ENCODE measurements at regions not wholly inside any gene's neighbourhood (a gene's known extent, or its start where the extent isn't known, plus 50 kb on each side); places are given as distances from the start of the nearest gene placed in this dataset.

DNA sequence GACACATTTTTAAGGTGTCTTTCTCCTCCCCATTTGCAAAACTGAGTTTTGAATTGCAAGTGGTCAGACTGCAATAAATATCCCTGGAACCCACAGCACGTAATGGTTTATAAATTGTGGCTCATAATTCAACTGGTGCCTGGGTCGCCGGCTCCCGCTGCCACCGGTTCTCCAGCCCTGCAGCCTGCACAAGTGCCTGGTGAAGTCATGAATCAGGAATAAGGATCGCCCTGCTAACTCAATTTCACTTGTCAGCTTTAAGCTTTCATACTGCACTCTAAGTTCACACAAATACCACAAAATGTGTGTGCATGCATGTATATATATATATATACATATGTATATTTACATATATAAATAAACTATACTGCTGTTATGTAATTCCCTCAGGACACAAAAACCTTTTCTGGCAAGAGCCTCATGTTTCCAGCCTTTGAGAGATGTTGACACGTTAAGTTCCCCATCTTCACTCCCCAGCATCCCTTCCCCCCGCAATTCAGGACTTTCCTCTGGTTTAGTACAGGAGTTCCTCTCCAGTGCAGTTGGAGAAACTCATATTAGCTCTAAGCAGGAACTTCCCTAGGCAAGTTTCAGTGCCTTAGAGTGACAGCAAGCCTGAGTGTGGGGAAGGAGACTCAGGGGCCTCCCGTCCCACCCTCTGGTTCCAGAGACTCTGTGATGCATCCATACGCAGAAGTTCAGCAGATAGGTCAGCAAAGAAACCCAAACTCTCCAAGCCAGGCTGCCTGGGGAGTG, 129.2 kb upstream of the UNC5B start:
- DNase-seq, result no peak
- WGBS, 3 donors, result 76 to 84% (median 80%) methylated on average over 10 of the region's 10 CpGs
- Histone ChIP-seq H3K4me1 (ENCODE audit: control insufficient read depth in 3 of 3, insufficient read depth in 2 of 3, low read depth in 1 of 3, low read length in 2 of 3) (no peaks in the 10 kb centered on the region), H3K4me3 (ENCODE audit: low read depth in 1 of 3, low read length in 3 of 3) (no peak overlapping the region), H3K9me3 (ENCODE audit: control insufficient read depth in 2 of 2, insufficient read depth in 1 of 2, low read depth in 1 of 2, low read length in 1 of 2) (no peaks in the 10 kb centered on the region), H3K27ac (ENCODE audit: low read depth in 1 of 3, low read length in 2 of 3) (no peak overlapping the region), H3K36me3 (ENCODE audit: control insufficient read depth in 3 of 3, insufficient read depth in 2 of 3, low read depth in 1 of 3, low read length in 3 of 3) (no peaks in the 10 kb centered on the region), H3K27me3 (ENCODE audit: control insufficient read depth in 3 of 3, insufficient read depth in 3 of 3, low read length in 3 of 3) (peaks cover 0 to 3% (median 0%) of the 10 kb centered on the region in 3 donors)
- FAIRE-seq, result no peak

DNA sequence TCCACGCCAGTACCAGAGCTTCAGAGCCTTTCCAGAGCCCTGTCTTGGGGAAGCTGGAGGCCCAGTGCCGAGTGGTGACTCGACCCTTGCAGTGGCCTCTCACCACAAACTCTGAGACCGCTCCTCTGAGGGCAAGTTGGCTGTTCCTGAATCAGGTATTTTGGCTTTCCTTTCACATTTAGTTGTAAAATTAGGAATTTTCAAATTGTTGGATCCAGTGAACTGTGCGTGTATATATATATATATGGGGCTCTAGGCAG, 128.7 kb upstream of the UNC5B start:
- H3K9me3 ChIP-seq (ENCODE audit: control insufficient read depth in 2 of 2, insufficient read depth in 1 of 2, low read depth in 1 of 2, low read length in 1 of 2), result no peaks in the 10 kb centered on the region
- DNase-seq (no peak), FAIRE-seq (no peak)
- H3K36me3 ChIP-seq (ENCODE audit: control insufficient read depth in 3 of 3, insufficient read depth in 2 of 3, low read depth in 1 of 3, low read length in 3 of 3), result no peaks in the 10 kb centered on the region
- H3K27ac ChIP-seq (ENCODE audit: low read depth in 1 of 3, low read length in 2 of 3), result no peak overlapping the region
- no peaks in the 10 kb centered on the region for H3K4me1 ChIP-seq (ENCODE audit: control insufficient read depth in 3 of 3, insufficient read depth in 2 of 3, low read depth in 1 of 3, low read length in 2 of 3)
- H3K27me3 ChIP-seq (ENCODE audit: control insufficient read depth in 3 of 3, insufficient read depth in 3 of 3, low read length in 3 of 3), result peaks cover 0 to 3% (median 0%) of the 10 kb centered on the region in 3 donors
- WGBS, 3 donors, result 57 to 67% (median 64%) methylated on average over 5 of the region's 5 CpGs
- no peak overlapping the region for H3K4me3 ChIP-seq (ENCODE audit: low read depth in 1 of 3, low read length in 3 of 3)

DNA sequence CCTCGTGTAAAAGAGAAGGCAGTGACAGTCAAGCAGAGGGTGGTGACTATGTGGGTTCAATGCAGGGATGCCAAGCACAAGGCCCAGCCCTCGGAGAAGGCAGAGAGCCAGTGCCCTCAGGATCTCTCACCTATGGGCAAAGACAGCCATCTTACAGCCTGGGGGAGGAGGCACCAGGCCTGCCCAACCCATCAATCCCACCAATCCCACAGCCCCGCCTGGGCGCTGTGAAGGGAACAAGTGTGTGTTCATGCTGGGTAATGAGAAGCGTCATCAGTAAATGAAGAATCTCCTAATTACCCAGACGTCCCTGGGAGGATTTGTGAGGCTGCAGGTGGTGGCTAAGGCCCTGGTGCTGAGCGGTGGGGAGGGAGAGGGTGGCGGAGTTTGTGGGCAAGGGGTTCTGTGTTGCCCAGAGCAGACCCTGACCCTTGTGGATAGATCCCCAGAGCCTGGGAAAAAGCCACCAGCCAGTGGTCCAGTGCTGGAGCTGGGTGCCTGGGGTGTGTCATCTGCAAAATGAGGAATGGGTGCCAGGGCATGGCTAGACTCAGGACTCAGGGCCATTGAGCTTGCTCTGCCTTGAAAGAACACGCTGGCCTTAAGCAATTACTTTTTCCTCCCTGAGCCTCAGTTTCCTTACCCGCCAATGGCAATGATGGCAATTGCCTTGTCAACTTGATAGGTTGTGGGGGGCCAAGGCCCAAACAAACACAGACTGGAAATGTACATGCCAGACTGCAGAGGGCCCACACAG, 128.1 kb upstream of the UNC5B start:
- no peak for FAIRE-seq
- no peaks in the 10 kb centered on the region for H3K36me3 ChIP-seq (ENCODE audit: control insufficient read depth in 3 of 3, insufficient read depth in 2 of 3, low read depth in 1 of 3, low read length in 3 of 3)
- WGBS, 3 donors, result 67 to 82% (median 79%) methylated on average over 10 of the region's 10 CpGs
- no peak overlapping the region for H3K27ac ChIP-seq (ENCODE audit: low read depth in 1 of 3, low read length in 2 of 3)
- no peak overlapping the region for H3K4me3 ChIP-seq (ENCODE audit: low read depth in 1 of 3, low read length in 3 of 3)
- no peaks in the 10 kb centered on the region for H3K4me1 ChIP-seq (ENCODE audit: control insufficient read depth in 3 of 3, insufficient read depth in 2 of 3, low read depth in 1 of 3, low read length in 2 of 3)
- DNase-seq, result no peak
- peaks cover 0 to 3% (median 0%) of the 10 kb centered on the region in 3 donors for H3K27me3 ChIP-seq (ENCODE audit: control insufficient read depth in 3 of 3, insufficient read depth in 3 of 3, low read length in 3 of 3)
- H3K9me3 ChIP-seq (ENCODE audit: control insufficient read depth in 2 of 2, insufficient read depth in 1 of 2, low read depth in 1 of 2, low read length in 1 of 2), result no peaks in the 10 kb centered on the region

DNA sequence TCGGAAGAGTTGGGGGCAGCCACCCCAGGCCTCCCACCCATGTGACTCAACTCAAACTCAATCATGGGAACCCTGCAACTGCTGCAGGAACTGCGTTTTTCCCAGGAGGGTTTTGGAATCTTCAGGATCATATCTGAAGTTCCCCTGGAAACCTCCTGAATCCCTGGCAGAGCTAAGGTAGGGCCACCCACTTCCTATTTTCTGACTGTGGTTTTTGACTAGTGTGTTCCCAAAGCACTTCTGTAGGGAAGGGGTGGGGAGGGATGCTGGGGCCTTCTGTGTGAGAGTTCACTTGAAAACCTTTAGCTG, 127.6 kb upstream of the UNC5B start:
- Histone ChIP-seq H3K9me3 (ENCODE audit: control insufficient read depth in 2 of 2, insufficient read depth in 1 of 2, low read depth in 1 of 2, low read length in 1 of 2) (no peaks in the 10 kb centered on the region), H3K27ac (ENCODE audit: low read depth in 1 of 3, low read length in 2 of 3) (no peak overlapping the region), H3K27me3 (ENCODE audit: control insufficient read depth in 3 of 3, insufficient read depth in 3 of 3, low read length in 3 of 3) (peaks cover 0 to 3% (median 0%) of the 10 kb centered on the region in 3 donors), H3K36me3 (ENCODE audit: control insufficient read depth in 3 of 3, insufficient read depth in 2 of 3, low read depth in 1 of 3, low read length in 3 of 3) (no peaks in the 10 kb centered on the region), H3K4me1 (ENCODE audit: control insufficient read depth in 3 of 3, insufficient read depth in 2 of 3, low read depth in 1 of 3, low read length in 2 of 3) (no peaks in the 10 kb centered on the region), H3K4me3 (ENCODE audit: low read depth in 1 of 3, low read length in 3 of 3) (no peak overlapping the region)
- 72 to 90% (median 80%) methylated on average over 2 of the region's 2 CpGs for WGBS, 3 donors
- FAIRE-seq, result no peak
- DNase-seq, result no peak

DNA sequence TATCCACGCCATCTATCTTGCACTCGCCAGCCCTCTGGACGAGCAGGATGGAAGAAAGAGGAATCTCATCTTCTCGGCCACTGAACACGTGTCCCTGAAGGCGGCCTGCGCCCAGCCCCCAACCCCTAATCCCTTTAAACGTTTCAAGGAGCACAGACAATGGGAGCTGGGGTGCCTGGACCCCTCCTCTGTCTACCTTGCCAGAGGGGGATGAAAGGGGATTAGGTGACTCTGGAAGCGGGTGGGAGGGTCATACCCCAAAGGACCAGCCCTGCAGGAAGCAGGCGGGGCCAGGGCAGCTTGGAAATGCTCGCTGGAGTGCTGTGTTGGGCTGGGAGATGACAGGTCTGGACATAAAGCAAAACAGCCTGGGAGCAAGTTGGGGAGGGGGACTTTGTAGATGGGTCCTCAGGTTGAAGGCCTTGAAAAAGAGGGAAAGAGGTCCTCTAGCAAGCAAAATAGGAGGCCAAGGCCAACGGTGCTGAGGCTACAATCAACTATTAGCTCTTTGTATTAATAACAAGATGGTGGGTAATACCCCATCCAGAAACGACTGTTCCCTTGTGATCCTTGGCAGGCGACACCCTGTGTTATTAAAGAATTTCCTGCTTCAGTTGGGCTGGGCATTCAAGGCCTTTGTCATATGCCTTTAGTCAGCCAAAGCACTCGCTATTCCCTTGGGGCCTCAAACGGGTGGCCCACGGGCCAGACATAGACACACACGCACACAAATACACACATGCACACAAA, 126.5 kb upstream of the UNC5B start:
- Histone ChIP-seq H3K9me3 (ENCODE audit: control insufficient read depth in 2 of 2, insufficient read depth in 1 of 2, low read depth in 1 of 2, low read length in 1 of 2) (no peaks in the 10 kb centered on the region), H3K27ac (ENCODE audit: low read depth in 1 of 3, low read length in 2 of 3) (no peak overlapping the region), H3K27me3 (ENCODE audit: control insufficient read depth in 3 of 3, insufficient read depth in 3 of 3, low read length in 3 of 3) (peaks cover 0 to 3% (median 3%) of the 10 kb centered on the region in 3 donors), H3K36me3 (ENCODE audit: control insufficient read depth in 3 of 3, insufficient read depth in 2 of 3, low read depth in 1 of 3, low read length in 3 of 3) (no peaks in the 10 kb centered on the region), H3K4me3 (ENCODE audit: low read depth in 1 of 3, low read length in 3 of 3) (no peak overlapping the region), H3K4me1 (ENCODE audit: control insufficient read depth in 3 of 3, insufficient read depth in 2 of 3, low read depth in 1 of 3, low read length in 2 of 3) (no peaks in the 10 kb centered on the region)
- 65 to 72% (median 66%) methylated on average over 18 of the region's 18 CpGs for WGBS, 3 donors
- FAIRE-seq (no peak), DNase-seq (no peak)

DNA sequence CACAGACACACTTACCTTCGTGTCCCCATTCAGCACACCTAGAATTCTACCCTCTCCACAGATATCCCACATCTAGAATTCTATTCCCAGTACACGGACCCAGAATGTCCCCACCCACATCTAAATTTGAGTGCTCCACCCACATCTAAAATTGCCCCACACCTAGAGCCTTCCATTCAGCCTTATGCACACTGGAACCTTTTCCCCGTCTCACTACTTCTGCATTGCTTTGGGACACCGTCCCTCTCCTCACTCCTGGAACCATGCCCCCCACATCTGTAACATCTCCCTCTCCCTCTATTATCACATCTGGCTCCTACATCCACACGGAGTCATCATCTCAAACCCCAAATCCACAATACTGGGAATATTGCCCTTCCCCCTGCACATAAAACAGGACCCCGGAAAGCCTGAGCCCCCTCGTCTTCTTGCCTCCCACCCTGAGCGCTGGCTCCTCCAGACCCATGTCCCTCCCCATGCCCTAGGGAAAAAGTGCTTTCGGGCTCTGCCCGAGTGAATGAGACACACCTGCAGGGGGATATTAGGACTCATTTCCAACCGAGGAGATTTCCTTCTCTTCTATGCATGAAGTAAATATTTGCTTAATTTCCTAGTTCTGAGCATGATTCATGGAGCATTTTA, 125.8 kb upstream of the UNC5B start:
- H3K27me3 ChIP-seq (ENCODE audit: control insufficient read depth in 3 of 3, insufficient read depth in 3 of 3, low read length in 3 of 3), result peaks cover 0 to 3% (median 3%) of the 10 kb centered on the region in 3 donors
- H3K4me1 ChIP-seq (ENCODE audit: control insufficient read depth in 3 of 3, insufficient read depth in 2 of 3, low read depth in 1 of 3, low read length in 2 of 3), result no peaks in the 10 kb centered on the region
- no peak for DNase-seq
- FAIRE-seq, result no peak
- no peaks in the 10 kb centered on the region for H3K36me3 ChIP-seq (ENCODE audit: control insufficient read depth in 3 of 3, insufficient read depth in 2 of 3, low read depth in 1 of 3, low read length in 3 of 3)
- H3K9me3 ChIP-seq (ENCODE audit: control insufficient read depth in 2 of 2, insufficient read depth in 1 of 2, low read depth in 1 of 2, low read length in 1 of 2), result no peaks in the 10 kb centered on the region
- 57 to 70% (median 58%) methylated on average over 11 of the region's 11 CpGs for WGBS, 3 donors
- no peak overlapping the region for H3K27ac ChIP-seq (ENCODE audit: low read depth in 1 of 3, low read length in 2 of 3)
- no peak overlapping the region for H3K4me3 ChIP-seq (ENCODE audit: low read depth in 1 of 3, low read length in 3 of 3)

DNA sequence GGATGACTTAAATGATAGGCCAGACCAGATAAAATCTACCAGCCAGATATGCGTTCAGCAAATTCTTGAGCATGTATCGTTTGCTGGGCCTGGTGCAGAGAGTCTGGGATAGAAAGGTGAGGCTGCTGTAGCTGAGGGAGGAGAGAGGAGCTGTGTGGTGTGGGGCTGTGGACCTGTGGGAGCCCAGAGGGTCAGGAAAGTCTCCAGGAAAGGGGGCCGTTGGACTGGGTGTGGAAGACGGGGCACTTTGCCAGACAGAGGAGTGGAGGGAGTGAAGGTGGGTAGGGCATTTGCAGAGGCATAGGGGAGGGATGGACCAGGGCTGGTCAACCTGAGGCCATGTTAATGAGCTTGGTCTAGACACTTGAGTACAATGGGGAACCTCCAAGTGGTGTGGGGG, 124.7 kb upstream of the UNC5B start:
- no peak overlapping the region for H3K27ac ChIP-seq (ENCODE audit: low read depth in 1 of 3, low read length in 2 of 3)
- no peaks in the 10 kb centered on the region for H3K4me1 ChIP-seq (ENCODE audit: control insufficient read depth in 3 of 3, insufficient read depth in 2 of 3, low read depth in 1 of 3, low read length in 2 of 3)
- peaks cover 0 to 3% (median 3%) of the 10 kb centered on the region in 3 donors for H3K27me3 ChIP-seq (ENCODE audit: control insufficient read depth in 3 of 3, insufficient read depth in 3 of 3, low read length in 3 of 3)
- DNase-seq (no peak), FAIRE-seq (no peak)
- no peak overlapping the region for H3K4me3 ChIP-seq (ENCODE audit: low read depth in 1 of 3, low read length in 3 of 3)
- 47 to 72% (median 60%) methylated on average over 4 of the region's 4 CpGs for WGBS, 3 donors
- H3K36me3 ChIP-seq (ENCODE audit: control insufficient read depth in 3 of 3, insufficient read depth in 2 of 3, low read depth in 1 of 3, low read length in 3 of 3), result no peaks in the 10 kb centered on the region
- H3K9me3 ChIP-seq (ENCODE audit: control insufficient read depth in 2 of 2, insufficient read depth in 1 of 2, low read depth in 1 of 2, low read length in 1 of 2), result no peaks in the 10 kb centered on the region

DNA sequence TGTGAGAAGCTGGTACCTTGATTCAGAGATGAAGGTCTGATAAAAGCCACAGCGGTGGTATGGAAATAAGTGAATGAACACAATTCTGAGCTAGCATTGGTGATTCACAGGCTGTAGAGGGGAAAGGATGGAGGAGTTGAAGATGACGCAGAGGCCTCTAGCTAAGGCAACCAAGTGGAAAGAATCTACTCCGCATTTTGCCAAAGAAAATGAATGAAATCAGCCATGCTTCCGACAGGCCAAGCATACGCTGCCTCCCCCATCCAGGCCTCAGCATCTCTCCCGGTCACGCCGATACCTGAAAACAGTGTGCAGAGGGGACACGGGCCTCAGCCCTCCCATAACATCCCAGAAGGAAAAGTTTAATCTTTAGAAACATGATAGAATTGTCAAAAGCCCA, 124.3 kb upstream of the UNC5B start:
- no peak for DNase-seq
- no peaks in the 10 kb centered on the region for H3K4me1 ChIP-seq (ENCODE audit: control insufficient read depth in 3 of 3, insufficient read depth in 2 of 3, low read depth in 1 of 3, low read length in 2 of 3)
- 93 to 95% (median 94%) methylated on average over 9 of the region's 9 CpGs for WGBS, 3 donors

More for the DNA sequence above, 124.3 kb upstream of the UNC5B start:
- Histone ChIP-seq H3K27me3 (ENCODE audit: control insufficient read depth in 3 of 3, insufficient read depth in 3 of 3, low read length in 3 of 3) (peaks cover 0 to 3% (median 3%) of the 10 kb centered on the region in 3 donors), H3K36me3 (ENCODE audit: control insufficient read depth in 3 of 3, insufficient read depth in 2 of 3, low read depth in 1 of 3, low read length in 3 of 3) (no peaks in the 10 kb centered on the region), H3K27ac (ENCODE audit: low read depth in 1 of 3, low read length in 2 of 3) (no peak overlapping the region), H3K9me3 (ENCODE audit: control insufficient read depth in 2 of 2, insufficient read depth in 1 of 2, low read depth in 1 of 2, low read length in 1 of 2) (no peaks in the 10 kb centered on the region), H3K4me3 (ENCODE audit: low read depth in 1 of 3, low read length in 3 of 3) (no peak overlapping the region)
- FAIRE-seq, result no peak
